D721Med (cell line): ENCODE measurements at regions not wholly inside any gene's neighbourhood (a gene's known extent, or its start where the extent isn't known, plus 50 kb on each side); places are given as distances from the start of the nearest gene placed in this dataset.

Experiments
- DNase-seq: peaks from one replicate; pipeline ENCODE4 v3.0.0; 2011; ENCODE audit warnings: low spot score; ENCODE audit not compliant: insufficient read length
- FAIRE-seq: peaks from 2 replicates; lab custom pipeline; 2011; peaks lifted over from hg19 to GRCh38; lab: Jason Lieb, UNC
- TF ChIP-seq, protein P1 (sequence below): IDR thresholded peaks from 2 replicates; pipeline ENCODE4 v1.5.1; 2012; ENCODE audit warnings: mild to moderate bottlenecking, control low read depth; ENCODE audit not compliant: insufficient read depth; ENCODE audit errors: missing control alignments

DNA sequence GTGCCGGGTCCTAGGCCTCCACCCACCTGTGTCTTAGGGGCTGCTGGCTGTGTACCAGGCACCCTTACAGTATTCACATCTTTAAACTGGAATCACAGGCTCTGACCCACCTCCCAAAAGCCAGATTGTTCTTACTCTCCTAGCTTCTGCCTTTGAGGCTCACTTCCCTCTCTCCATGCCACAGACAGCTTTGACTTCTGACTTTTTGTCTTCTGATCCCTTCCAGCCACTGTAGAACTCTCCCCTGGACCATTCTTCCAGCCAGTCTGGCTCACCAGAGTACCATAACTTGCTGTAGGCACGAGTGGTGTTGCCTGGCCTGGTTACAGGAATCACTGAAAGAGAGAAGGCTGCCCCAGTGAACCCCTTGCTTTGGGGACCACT lies 58.1 kb upstream of the STUM start:
- no peak for FAIRE-seq
- TF ChIP-seq, protein P1, sequence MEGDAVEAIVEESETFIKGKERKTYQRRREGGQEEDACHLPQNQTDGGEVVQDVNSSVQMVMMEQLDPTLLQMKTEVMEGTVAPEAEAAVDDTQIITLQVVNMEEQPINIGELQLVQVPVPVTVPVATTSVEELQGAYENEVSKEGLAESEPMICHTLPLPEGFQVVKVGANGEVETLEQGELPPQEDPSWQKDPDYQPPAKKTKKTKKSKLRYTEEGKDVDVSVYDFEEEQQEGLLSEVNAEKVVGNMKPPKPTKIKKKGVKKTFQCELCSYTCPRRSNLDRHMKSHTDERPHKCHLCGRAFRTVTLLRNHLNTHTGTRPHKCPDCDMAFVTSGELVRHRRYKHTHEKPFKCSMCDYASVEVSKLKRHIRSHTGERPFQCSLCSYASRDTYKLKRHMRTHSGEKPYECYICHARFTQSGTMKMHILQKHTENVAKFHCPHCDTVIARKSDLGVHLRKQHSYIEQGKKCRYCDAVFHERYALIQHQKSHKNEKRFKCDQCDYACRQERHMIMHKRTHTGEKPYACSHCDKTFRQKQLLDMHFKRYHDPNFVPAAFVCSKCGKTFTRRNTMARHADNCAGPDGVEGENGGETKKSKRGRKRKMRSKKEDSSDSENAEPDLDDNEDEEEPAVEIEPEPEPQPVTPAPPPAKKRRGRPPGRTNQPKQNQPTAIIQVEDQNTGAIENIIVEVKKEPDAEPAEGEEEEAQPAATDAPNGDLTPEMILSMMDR = no peak
- DNase-seq = no peak

DNA sequence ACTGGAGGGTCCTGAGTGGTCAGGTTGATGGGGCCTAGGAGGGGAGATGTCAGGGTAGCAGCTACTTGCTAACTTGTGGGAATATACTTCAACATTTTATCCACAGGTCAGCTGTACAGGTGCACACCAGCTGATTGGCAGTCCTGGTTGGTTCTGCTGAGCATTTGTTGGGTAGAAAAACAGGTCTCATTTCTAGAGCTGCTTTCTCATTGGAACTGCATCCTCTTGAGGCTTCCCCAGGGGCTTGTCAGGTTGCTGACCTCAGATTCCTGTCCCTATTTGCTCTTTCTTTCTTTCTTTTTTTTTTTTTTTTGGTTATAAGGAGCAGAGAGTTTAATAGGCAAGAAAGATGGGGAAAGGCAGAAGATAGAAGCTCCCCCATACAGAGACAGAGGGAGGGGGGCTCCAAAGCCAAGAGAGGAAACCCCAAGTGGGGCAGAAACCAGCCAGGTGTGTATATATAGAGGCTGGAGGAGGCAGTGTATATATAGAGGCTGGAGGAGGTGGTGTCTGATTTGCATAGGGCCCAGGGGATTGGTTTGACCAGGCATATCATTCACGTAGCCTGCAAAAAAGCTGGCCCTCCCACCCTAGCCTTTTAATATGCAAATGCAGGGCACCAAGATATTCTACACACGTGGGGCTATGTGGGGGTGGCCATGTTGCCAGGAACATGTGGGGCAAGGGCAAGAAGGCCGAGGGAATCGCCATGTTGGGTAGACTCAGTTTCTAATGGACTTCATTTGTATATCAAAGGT lies 57.3 kb upstream of the STUM start:
- FAIRE-seq = no peak
- no peak for DNase-seq
- TF ChIP-seq, protein P1 = no peak

DNA sequence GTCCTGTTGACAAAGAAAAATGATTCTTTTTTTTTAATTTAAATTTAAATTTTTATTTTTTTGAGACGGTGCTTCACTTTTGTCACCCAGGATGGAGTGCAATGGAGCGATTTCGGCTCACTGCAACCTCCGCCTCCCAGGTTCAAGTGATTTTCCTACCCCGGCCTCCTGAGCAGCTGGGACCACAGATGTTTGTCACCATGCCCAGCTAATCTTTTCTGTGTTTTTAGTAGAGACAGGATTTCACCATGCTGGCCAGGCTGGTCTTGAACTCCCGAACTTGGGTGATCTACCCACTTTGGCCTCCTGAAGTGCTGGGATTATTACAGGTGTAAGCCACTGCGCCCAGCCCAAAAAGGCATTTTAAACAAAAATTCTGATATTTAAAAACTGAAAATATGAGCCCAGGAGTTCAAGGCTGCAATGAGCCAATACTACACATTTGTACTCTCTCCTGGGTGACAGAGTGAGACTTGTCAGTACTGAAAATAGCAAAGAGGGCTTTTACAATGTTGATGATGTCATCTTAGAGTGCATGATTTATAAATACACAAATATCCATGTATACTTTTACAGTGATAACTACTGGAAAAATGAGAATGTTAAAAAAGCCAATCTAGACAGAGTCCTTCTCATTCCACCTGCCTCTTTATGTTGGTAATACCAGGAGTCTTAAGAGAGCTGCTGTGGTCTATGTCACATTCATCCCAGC lies 56.0 kb upstream of the STUM start:
- FAIRE-seq (peak; percentile 58), DNase-seq (no peak)
- TF ChIP-seq, protein P1 = no peak

GRCh38 chr1:226494092-226494609 lies 54.4 kb upstream of the STUM start:
- no peak for FAIRE-seq
- TF ChIP-seq, protein P1 = peak; percentile 13

GRCh38 chr1:226495716-226496115 lies 52.8 kb upstream of the STUM start:
- no peak for FAIRE-seq
- no peak for DNase-seq
- TF ChIP-seq, protein P1 = no peak

More at GRCh38 chr1:226494092-226494609, 54.4 kb upstream of the STUM start:
- no peak for DNase-seq

- DNase-seq (no peak), FAIRE-seq (no peak)
- TF ChIP-seq, protein P1 = no peak
These were observed 52.0 kb upstream of the STUM start for GRCh38 chr1:226496453-226497015.
